H1 (cell line): ENCODE measurements at regions not wholly inside any gene's neighbourhood (a gene's known extent, or its start where the extent isn't known, plus 50 kb on each side); places are given as distances from the start of the nearest gene placed in this dataset.

Experiments used
- CTCF ChIA-PET: fragments of 300-600 bp; sonication (Branson Sonifier 250); formaldehyde crosslinking; loops from one replicate; lab custom pipeline; 2021; ENCODE audit not compliant: partially characterized antibody; lab: Charles Lee
- POLR2A ChIA-PET: fragments of 300-600 bp; sonication (Branson Sonifier 250); formaldehyde crosslinking; loops from one replicate; lab custom pipeline; 2021; ENCODE audit warnings: inconsistent platforms; ENCODE audit not compliant: partially characterized antibody; lab: Charles Lee
- DNase-seq, 2 experiments: peaks; one replicate each; pipeline versions ENCODE4 v3.0.0 to v3.0.0-alpha.2; 2010 to 2022; ENCODE audit warnings: low spot score in 2 of 2, low read depth in 1 of 2, mixed read lengths in 1 of 2
- FAIRE-seq: peaks from 2 replicates; lab custom pipeline; 2011; peaks lifted over from hg19 to GRCh38; lab: Jason Lieb, UNC
- H2AFZ ChIP-seq: 2 replicates; pipeline ENCODE4 v1.8.1; 2012; ENCODE audit warnings: low read length, inconsistent platforms
- H2AK5ac ChIP-seq: 2 replicates; pipeline ENCODE4 v1.6.1; 2013; ENCODE audit warnings: low read depth, low read length
- H2BK120ac ChIP-seq: replicated peaks from 2 replicates; pipeline ENCODE3; 2013; ENCODE audit warnings: low read depth, low read length, inconsistent platforms
- H2BK12ac ChIP-seq: 2 replicates; pipeline ENCODE4 v1.6.1; 2013; ENCODE audit warnings: low read depth, low read length
- H2BK15ac ChIP-seq: 2 replicates; pipeline ENCODE4 v1.6.1; 2013; ENCODE audit warnings: low read length
- H2BK20ac ChIP-seq: 2 replicates; pipeline ENCODE4 v1.6.1; 2013; ENCODE audit warnings: low read length
- H2BK5ac ChIP-seq: 2 replicates; pipeline ENCODE4 v1.6.1; 2013; ENCODE audit warnings: low read depth, low read length
- H3K14ac ChIP-seq: 2 replicates; pipeline ENCODE4 v1.6.1; 2013; ENCODE audit warnings: inconsistent platforms; ENCODE audit not compliant: insufficient read length
- H3K18ac ChIP-seq: 2 replicates; pipeline ENCODE4 v1.6.1; 2013; ENCODE audit warnings: low read length; ENCODE audit errors: extremely low read depth
- H3K23ac ChIP-seq: 2 replicates; pipeline ENCODE4 v1.6.1; 2013; ENCODE audit warnings: inconsistent platforms; ENCODE audit not compliant: insufficient read length
- H3K23me2 ChIP-seq: 2 replicates; pipeline ENCODE4 v1.6.1; 2013; ENCODE audit warnings: low read depth, low read length
- H3K27ac ChIP-seq: 2 replicates; pipeline ENCODE4 v1.6.1; 2011; ENCODE audit warnings: low read depth, low read length, inconsistent platforms
- H3K27me3 ChIP-seq, 4 experiments: replicated peaks in 1 of 4; 1 replicate in 1 of 4; 2 replicates in 3 of 4; pipeline versions ENCODE4 v1.6.1 to v1.8.1; 2011 to 2013; ENCODE audit warnings: low read length in 3 of 4, mild to moderate bottlenecking in 3 of 4, inconsistent platforms in 2 of 4, mixed read lengths in 2 of 4, moderate library complexity in 1 of 4; ENCODE audit not compliant: control insufficient read depth in 3 of 4, insufficient read depth in 3 of 4; ENCODE audit errors: extremely low read depth in 1 of 4
- H3K36me3 ChIP-seq, 4 experiments: 2 replicates each; pipeline versions ENCODE4 v1.6.1 to v1.8.1; 2011 to 2013; ENCODE audit warnings: mild to moderate bottlenecking in 4 of 4, low read length in 3 of 4, moderate library complexity in 2 of 4, control low read depth in 1 of 4, inconsistent platforms in 1 of 4; ENCODE audit not compliant: insufficient read depth in 4 of 4, control insufficient read depth in 2 of 4
- H3K4ac ChIP-seq: replicated peaks from 2 replicates; pipeline ENCODE3; 2013; ENCODE audit warnings: low read length, low read depth, mixed read lengths, inconsistent platforms; ENCODE audit not compliant: insufficient read length
- H3K4me1 ChIP-seq, 4 experiments: replicated peaks in 1 of 4; 1 replicate in 1 of 4; 2 replicates in 3 of 4; pipeline versions ENCODE4 v1.6.1 to v1.8.1; 2011 to 2013; ENCODE audit warnings: low read length in 3 of 4, inconsistent platforms in 2 of 4, mixed read lengths in 1 of 4; ENCODE audit not compliant: insufficient read depth in 4 of 4, control insufficient read depth in 3 of 4
- H3K4me2 ChIP-seq, 2 experiments: 2 replicates each; pipeline versions ENCODE4 v1.6.1 to v1.8.1; 2011 to 2013; ENCODE audit warnings: low read depth in 2 of 2, low read length in 2 of 2, control low read depth in 1 of 2, inconsistent platforms in 1 of 2, mild to moderate bottlenecking in 1 of 2; ENCODE audit not compliant: insufficient read depth in 1 of 2
- H3K4me3 ChIP-seq, 4 experiments: fragments of 200-600, 300-600 bp in 1 of 4; sonication (generic), shearing (Covaris generic), sonication (Bioruptor Twin) in 1 of 4; 2 replicates each; pipeline versions ENCODE4 v1.5.1 to v1.8.1; 2011 to 2016; ENCODE audit warnings: low read length in 4 of 4, low read depth in 3 of 4, control low read depth in 2 of 4, inconsistent platforms in 2 of 4, mild to moderate bottlenecking in 2 of 4, mixed read lengths in 1 of 4, moderate library complexity in 1 of 4; ENCODE audit not compliant: insufficient read depth in 2 of 4; ENCODE audit errors: extremely low read depth in 1 of 4
- H3K56ac ChIP-seq: replicated peaks from 2 replicates; pipeline ENCODE3; 2013; ENCODE audit warnings: low read depth, mild to moderate bottlenecking, mixed read lengths, low read length, inconsistent platforms; ENCODE audit not compliant: insufficient read length
- H3K79me1 ChIP-seq: 2 replicates; pipeline ENCODE4 v1.6.1; 2013; ENCODE audit warnings: low read depth, low read length, control low read depth
- H3K79me2 ChIP-seq, 2 experiments: 2 replicates each; pipeline versions ENCODE4 v1.6.1 to v1.8.1; 2012 to 2013; ENCODE audit warnings: low read length in 2 of 2, mild to moderate bottlenecking in 2 of 2, inconsistent platforms in 1 of 2; ENCODE audit not compliant: insufficient read depth in 2 of 2, control insufficient read depth in 1 of 2
- H3K9ac ChIP-seq, 4 experiments: replicated peaks in 1 of 4; 1 replicate in 1 of 4; 2 replicates in 3 of 4; pipeline versions ENCODE4 v1.6.1 to v1.8.1; 2011 to 2013; ENCODE audit warnings: low read depth in 3 of 4, low read length in 3 of 4, control low read depth in 2 of 4, mild to moderate bottlenecking in 2 of 4, moderate library complexity in 2 of 4, inconsistent platforms in 1 of 4; ENCODE audit errors: extremely low read depth in 1 of 4
- H3K9me3 ChIP-seq, 2 experiments: 2 replicates each; pipeline versions ENCODE4 v1.6.1 to v1.8.1; 2012 to 2013; ENCODE audit warnings: mild to moderate bottlenecking in 2 of 2, moderate library complexity in 2 of 2, control low read depth in 1 of 2, inconsistent platforms in 1 of 2, low read depth in 1 of 2, low read length in 1 of 2, mixed read lengths in 1 of 2; ENCODE audit not compliant: insufficient read depth in 2 of 2
- H4K20me1 ChIP-seq, 2 experiments: replicated peaks in 1 of 2; 2 replicates each; pipeline versions ENCODE3 to v1.8.1; 2011 to 2013; ENCODE audit warnings: inconsistent platforms in 2 of 2, low read length in 2 of 2, mild to moderate bottlenecking in 1 of 2; ENCODE audit not compliant: insufficient read depth in 2 of 2, control insufficient read depth in 1 of 2
- H4K5ac ChIP-seq: 2 replicates; pipeline ENCODE4 v1.6.1; 2013; ENCODE audit warnings: low read length, low read depth, mixed read lengths, inconsistent platforms; ENCODE audit not compliant: insufficient read length
- H4K8ac ChIP-seq: 2 replicates; pipeline ENCODE4 v1.8.0; 2013; ENCODE audit warnings: mild to moderate bottlenecking, moderate library complexity, low read length, inconsistent platforms; ENCODE audit not compliant: insufficient read depth; ENCODE audit errors: extremely low read depth
- H4K91ac ChIP-seq: replicated peaks from 2 replicates; pipeline ENCODE3; 2013; ENCODE audit warnings: low read length, mixed read lengths, inconsistent platforms; ENCODE audit not compliant: insufficient read length
- BCL11A ChIP-seq, 2 experiments: IDR thresholded peaks; one replicate each; pipeline ENCODE4 v1.6.1; 2011; ENCODE audit warnings: low read depth in 2 of 2, low read length in 2 of 2, mild to moderate bottlenecking in 2 of 2
- CTCF ChIP-seq, 3 experiments: IDR thresholded peaks; 1 replicate in 2 of 3; 2 replicates in 1 of 3; pipeline versions ENCODE4 v1.5.1 to v1.6.1; 2011; ENCODE audit warnings: low read length in 3 of 3, mild to moderate bottlenecking in 3 of 3, inconsistent platforms in 2 of 3, low read depth in 1 of 3, moderate library complexity in 1 of 3; ENCODE audit not compliant: insufficient read depth in 1 of 3; ENCODE audit errors: control extremely low read depth in 1 of 3
- JUN ChIP-seq: IDR thresholded peaks from 2 replicates; pipeline ENCODE4 v1.6.1; 2011; ENCODE audit warnings: low read depth, mild to moderate bottlenecking, improper control_type of control experiment, low read length
- KDM4A ChIP-seq: IDR thresholded peaks from one replicate; pipeline ENCODE4 v1.7.1; 2012; ENCODE audit warnings: low read depth, mild to moderate bottlenecking, moderate library complexity, low read length, inconsistent platforms; ENCODE audit not compliant: severe bottlenecking
- KDM5A ChIP-seq: fragments of 200-600 bp; IDR thresholded peaks from 2 replicates; pipeline ENCODE4 v1.7.1; 2012; ENCODE audit warnings: mild to moderate bottlenecking, low read length, inconsistent platforms, mixed read lengths
- NANOG ChIP-seq: IDR thresholded peaks from 2 replicates; pipeline ENCODE4 v1.6.1; 2011; ENCODE audit warnings: low read length, low read depth, mild to moderate bottlenecking, inconsistent platforms; ENCODE audit not compliant: insufficient read depth, poor library complexity, severe bottlenecking
- POU5F1 ChIP-seq: IDR thresholded peaks from 2 replicates; pipeline ENCODE4 v1.6.1; 2011; ENCODE audit warnings: low read depth, mild to moderate bottlenecking, low read length, moderate library complexity
- RAD21 ChIP-seq, 2 experiments: IDR thresholded peaks in 1 of 2; conservative IDR thresholded peaks in 1 of 2; 2 replicates each; pipeline ENCODE4 v1.6.1; 2011; ENCODE audit warnings: low read depth in 2 of 2, low read length in 2 of 2, improper control_type of control experiment in 1 of 2, inconsistent platforms in 1 of 2, mild to moderate bottlenecking in 1 of 2, moderate library complexity in 1 of 2
- RNF2 ChIP-seq: fragments of 200-900, 300-1000 bp; sonication (generic); IDR thresholded peaks from 2 replicates; pipeline ENCODE4 v1.7.1; 2016; ENCODE audit warnings: borderline replicate concordance, low read depth, mild to moderate bottlenecking, antibody characterized with exemption, low read length; ENCODE audit not compliant: poor library complexity, severe bottlenecking; ENCODE audit errors: missing control alignments
- SIX5 ChIP-seq: IDR thresholded peaks from 2 replicates; pipeline ENCODE4 v1.6.1; 2011; ENCODE audit warnings: mild to moderate bottlenecking, low read depth, low read length
- SP4 ChIP-seq: IDR thresholded peaks from 2 replicates; pipeline ENCODE4 v1.6.1; 2012; ENCODE audit warnings: low read length, inconsistent platforms
- TBP ChIP-seq: IDR thresholded peaks from 2 replicates; pipeline ENCODE4 v1.6.1; 2011; ENCODE audit warnings: low read depth, low read length, improper control_type of control experiment
- WGBS, 2 experiments: shearing (Covaris generic) in 1 of 2; methylation state at CpG; one replicate each; pipeline versions ENCODE4 v1.1.6 to v1.1.7; 2013 to 2015; ENCODE audit warnings: low lambda C conversion rate in 2 of 2, mixed read lengths in 2 of 2, inconsistent platforms in 1 of 2, low coverage in 1 of 2, missing lambda C conversion rate in 1 of 2; ENCODE audit not compliant: insufficient replicate concordance in 2 of 2, insufficient coverage in 1 of 2, insufficient read length in 1 of 2; ENCODE audit errors: extremely low coverage in 1 of 2, missing lambda C conversion rate in 1 of 2; 5-methylcytosine and 5-hydroxymethylcytosine counted together

- Histone ChIP-seq H3K4me3 (no peak overlapping the region), H3K4ac (no peak overlapping the region), H4K5ac (no peak overlapping the region), H3K4me2 (no peak overlapping the region), H2BK120ac (no peak overlapping the region), H3K9ac (no peak overlapping the region), H3K18ac (no peak overlapping the region), H3K14ac (no peak overlapping the region), H3K23me2 (no peaks in the 10 kb centered on the region), H3K56ac (no peak overlapping the region), H2BK12ac (no peak overlapping the region; the same call in 1 of the 2 replicates), H3K36me3 (no peaks in the 10 kb centered on the region), H3K79me1 (no peaks in the 10 kb centered on the region), H4K20me1 (no peaks in the 10 kb centered on the region), H4K8ac (no peak overlapping the region), H2BK15ac (no peak overlapping the region), H3K9me3 (no peaks in the 10 kb centered on the region), H4K91ac (no peak overlapping the region), H2BK5ac (no peak overlapping the region), H3K23ac (no peak overlapping the region), H3K27me3 (no peaks in the 10 kb centered on the region), H2BK20ac (no peak overlapping the region), H3K4me1 (no peaks in the 10 kb centered on the region), H2AFZ (no peak overlapping the region), H2AK5ac (no peak overlapping the region), H3K27ac (no peak overlapping the region), H3K79me2 (no peaks in the 10 kb centered on the region)
- FAIRE-seq (no peak), DNase-seq (no peak)
- ChIA-PET CTCF (no interaction called here), POLR2A (interaction anchor here (0.5 kb wide), 1 partner anchor 197 kb away, joined by 4 read pairs; no protein-coding TSS in a partner anchor)
- 80% methylated on average over 4 of the region's 4 CpGs; no CpG with 5 or more reads in 1 of the 2 experiments for WGBS, 2 experiments
- no peak for TF ChIP-seq CTCF (IDR thresholded peaks at IDR 0.05; ENCODE audit: control extremely low read depth in 1 of 3, insufficient read depth in 1 of 3, low read depth in 1 of 3, low read length in 3 of 3)
- no peak for TF ChIP-seq BCL11A (IDR thresholded peaks at IDR 0.05; ENCODE audit: low read depth in 2 of 2, low read length in 2 of 2)
- no peak for TF ChIP-seq NANOG
- TF ChIP-seq JUN = no peak
- no peak for TF ChIP-seq RAD21 (IDR thresholded peaks at IDR 0.05 in 1 of 2, conservative IDR thresholded peaks at IDR 0.05 in 1 of 2; ENCODE audit: low read depth in 2 of 2, low read length in 2 of 2)
- no peak for TF ChIP-seq RNF2
- no peak for TF ChIP-seq POU5F1
- TF ChIP-seq SP4 = no peak
- TF ChIP-seq TBP = no peak
- no peak for TF ChIP-seq KDM5A
- no peak for TF ChIP-seq SIX5
- TF ChIP-seq KDM4A = no peak
Observed at GRCh38 chr5:158055111-158055501, 196.2 kb upstream of the CLINT1 start.
